Retinal pigment epithelial cell (primary cell): ENCODE measurements at regions not wholly inside any gene's neighbourhood (a gene's known extent, or its start where the extent isn't known, plus 50 kb on each side); places are given as distances from the start of the nearest gene placed in this dataset.

ENCODE experiments used
- DNase-seq: peaks from one replicate; pipeline ENCODE4 v3.0.0-alpha.2; 2010; ENCODE audit warnings: low read depth
- H3K4me3 ChIP-seq: 2 replicates; pipeline ENCODE4 v1.5.1; 2011; ENCODE audit warnings: mild to moderate bottlenecking, low read length, control low read depth, moderate library complexity
- TF ChIP-seq, protein P1 (sequence below): conservative IDR thresholded peaks from 2 replicates; pipeline ENCODE4 v1.5.1; 2011; ENCODE audit warnings: low read depth, low read length, control low read depth, inconsistent platforms

DNA sequence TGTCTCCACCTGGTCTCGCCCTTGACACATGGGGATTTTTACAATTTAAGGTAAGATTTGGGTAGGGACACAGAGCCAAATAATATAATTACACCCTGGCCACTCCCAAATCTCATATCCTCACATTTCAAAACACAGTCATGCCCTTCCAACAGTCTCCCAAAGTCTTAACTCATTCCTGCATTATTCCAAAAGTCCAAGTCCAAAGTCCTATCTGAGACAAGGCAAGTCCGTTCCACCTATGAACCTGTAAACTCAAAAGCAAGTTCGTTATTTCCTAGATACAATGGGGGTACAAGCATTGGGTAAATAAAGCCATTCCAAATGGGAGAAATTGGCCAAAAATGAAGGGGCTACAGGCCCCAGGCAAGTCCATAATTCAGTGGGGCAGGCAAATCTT, 380.8 kb downstream of the CXXC4 start:
- no peak overlapping the region for H3K4me3 ChIP-seq
- DNase-seq = no peak
- TF ChIP-seq, protein P1, sequence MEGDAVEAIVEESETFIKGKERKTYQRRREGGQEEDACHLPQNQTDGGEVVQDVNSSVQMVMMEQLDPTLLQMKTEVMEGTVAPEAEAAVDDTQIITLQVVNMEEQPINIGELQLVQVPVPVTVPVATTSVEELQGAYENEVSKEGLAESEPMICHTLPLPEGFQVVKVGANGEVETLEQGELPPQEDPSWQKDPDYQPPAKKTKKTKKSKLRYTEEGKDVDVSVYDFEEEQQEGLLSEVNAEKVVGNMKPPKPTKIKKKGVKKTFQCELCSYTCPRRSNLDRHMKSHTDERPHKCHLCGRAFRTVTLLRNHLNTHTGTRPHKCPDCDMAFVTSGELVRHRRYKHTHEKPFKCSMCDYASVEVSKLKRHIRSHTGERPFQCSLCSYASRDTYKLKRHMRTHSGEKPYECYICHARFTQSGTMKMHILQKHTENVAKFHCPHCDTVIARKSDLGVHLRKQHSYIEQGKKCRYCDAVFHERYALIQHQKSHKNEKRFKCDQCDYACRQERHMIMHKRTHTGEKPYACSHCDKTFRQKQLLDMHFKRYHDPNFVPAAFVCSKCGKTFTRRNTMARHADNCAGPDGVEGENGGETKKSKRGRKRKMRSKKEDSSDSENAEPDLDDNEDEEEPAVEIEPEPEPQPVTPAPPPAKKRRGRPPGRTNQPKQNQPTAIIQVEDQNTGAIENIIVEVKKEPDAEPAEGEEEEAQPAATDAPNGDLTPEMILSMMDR = no peak

DNA sequence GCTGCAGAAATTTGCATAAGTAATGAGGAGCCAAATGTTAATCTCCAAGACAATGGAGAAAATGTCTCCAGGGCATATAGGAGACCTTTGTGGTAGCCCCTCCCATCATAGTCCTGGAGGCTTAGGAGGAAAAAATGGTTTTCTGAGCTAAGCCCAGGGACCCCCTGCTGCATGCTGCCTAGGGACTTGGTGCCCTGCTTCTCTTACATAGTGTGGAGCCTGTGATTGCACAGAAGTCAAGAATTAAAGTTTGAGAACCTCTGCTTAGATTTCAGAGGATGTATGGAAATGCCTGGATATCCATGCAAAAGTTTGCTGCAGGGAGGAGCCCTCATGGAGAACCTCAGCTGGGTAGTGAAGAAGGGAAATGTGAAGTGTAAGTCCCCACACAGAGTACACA, 379.4 kb upstream of the TACR3 start:
- TF ChIP-seq, protein P1 = no peak
- no peak overlapping the region for H3K4me3 ChIP-seq
- DNase-seq = no peak

DNA sequence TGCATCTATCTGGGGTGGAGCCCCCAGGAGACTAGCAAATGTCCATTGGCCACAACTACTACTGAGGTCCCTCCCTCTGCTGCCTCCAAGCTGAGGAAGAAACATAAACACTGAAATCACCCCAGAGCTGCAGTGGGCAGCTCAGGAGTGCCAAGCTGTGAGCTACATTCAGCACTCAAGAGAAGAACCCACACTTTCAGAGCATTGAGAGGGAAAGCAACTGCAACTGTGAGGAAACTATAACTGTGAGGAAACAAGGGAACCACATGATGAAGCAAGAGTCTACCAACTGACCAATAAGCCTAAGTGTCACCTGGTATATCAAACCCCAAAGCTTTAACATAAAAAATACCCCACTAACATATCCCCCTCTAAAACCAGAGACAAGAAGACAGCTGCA, 373.5 kb upstream of the TACR3 start:
- TF ChIP-seq, protein P1 = no peak
- H3K4me3 ChIP-seq = no peak overlapping the region
- no peak for DNase-seq

DNA sequence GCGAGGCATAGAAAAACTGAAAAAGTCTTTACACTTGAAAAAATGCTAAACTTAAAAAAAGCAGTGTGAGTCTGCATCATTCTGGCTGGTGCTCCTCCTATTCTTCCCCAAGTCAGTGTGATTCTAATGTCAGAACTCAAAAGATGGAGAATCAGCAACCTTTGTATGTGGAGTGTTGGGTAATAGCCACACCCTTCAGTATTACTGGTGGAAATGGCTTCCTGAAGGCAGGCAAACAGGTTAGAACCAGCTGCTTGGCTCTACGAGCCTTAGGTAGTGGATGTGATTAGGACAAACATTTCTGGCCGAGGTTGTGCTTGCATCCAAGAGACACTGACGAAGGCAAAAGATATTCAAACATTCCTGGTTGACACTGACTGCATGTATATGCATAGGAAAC, 353.4 kb upstream of the TACR3 start:
- no peak overlapping the region for H3K4me3 ChIP-seq
- DNase-seq = no peak
- TF ChIP-seq, protein P1 = no peak

DNA sequence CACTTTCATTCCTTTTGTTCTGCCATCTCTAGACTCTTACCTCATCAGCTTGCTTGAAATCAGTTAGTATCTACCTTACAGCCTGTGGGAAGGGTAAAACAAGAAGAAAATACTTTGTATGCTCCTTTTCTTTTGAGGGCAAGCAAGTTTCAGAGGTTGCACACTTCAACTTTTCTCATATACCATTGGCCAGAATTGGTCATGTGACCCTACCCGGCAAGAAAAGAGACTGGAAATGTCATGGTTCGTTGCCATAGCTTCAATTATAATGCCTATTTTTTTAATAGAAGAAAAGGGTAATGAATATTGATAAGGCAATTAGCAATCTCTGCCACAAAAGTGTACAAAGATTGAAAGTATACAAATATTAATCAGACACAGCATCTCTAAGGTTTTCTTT, 346.7 kb upstream of the TACR3 start:
- no peak overlapping the region for H3K4me3 ChIP-seq
- DNase-seq = no peak
- TF ChIP-seq, protein P1 = no peak

DNA sequence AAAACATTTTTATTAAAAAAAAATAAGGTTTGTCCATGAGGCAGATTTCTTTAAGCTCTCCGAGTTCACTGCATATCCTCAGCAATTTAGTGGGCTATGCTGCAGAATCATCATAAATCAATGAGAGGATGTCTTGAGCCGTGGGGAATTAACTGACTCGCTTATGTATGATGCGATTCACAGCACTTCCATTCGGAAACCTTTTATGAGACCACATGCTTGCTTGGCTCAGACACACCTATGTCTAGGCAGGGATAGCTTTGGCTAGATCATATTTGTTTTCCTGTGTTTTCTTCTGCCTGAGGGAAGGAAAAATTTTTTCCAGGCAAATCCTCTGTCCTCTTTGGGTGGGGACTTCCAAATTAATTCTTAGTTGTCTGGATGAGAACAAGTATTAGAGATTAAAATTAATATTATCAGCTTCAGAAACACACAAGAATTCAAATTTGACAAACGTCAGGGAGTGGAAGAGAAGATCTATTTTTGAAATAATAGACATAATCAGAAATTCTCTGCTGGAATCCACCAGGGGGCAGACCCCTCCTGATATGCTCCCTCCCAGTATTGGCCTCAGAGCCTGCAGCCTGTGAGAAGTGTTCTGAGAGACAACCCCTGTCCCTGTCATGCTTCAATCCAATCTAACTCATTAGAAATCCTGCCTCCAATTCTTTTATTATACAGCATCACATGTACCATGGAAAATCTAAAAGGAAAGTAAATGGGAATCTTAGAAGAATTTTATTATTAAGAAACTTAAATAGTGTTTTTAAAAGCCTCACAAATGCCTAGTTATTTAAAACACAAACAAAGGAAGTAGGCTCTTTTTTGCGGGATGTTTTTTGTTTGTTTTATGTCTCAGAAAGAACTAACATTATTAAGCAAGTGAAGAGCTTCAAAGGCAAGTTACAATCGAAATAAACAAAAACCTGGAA, 345.1 kb upstream of the TACR3 start:
- H3K4me3 ChIP-seq = no peak overlapping the region
- DNase-seq = no peak
- TF ChIP-seq, protein P1 = peak; percentile 75

DNA sequence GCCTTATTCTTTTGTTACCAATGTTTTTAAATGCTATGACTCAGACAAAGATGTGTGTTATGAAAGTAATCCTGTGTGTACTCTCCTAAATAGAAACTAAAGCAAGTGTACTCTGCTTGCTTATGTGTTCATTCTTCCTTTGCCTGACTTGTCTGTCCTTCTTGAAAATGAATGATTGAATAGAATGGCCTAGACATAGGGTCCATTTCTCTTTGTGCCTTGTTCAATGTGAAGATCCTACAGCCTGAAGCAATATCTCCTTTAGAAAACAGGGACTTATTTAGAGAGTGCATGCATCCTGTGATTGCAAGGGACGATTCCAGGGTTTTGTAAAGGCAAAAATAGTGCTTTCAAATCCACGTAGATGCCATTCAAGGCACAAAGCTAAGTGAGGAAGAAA, 343.6 kb upstream of the TACR3 start:
- no peak for DNase-seq
- H3K4me3 ChIP-seq = no peak overlapping the region
- TF ChIP-seq, protein P1 = no peak
